Activated effector memory CD4-positive, alpha-beta T cell treated with anti-CD3 and anti-CD28 coated beads, Interleukin-2, amount 50 U/mL, for 16 hours (primary cell): ENCODE measurements at regions not wholly inside any gene's neighbourhood (a gene's known extent, or its start where the extent isn't known, plus 50 kb on each side); places are given as distances from the start of the nearest gene placed in this dataset.

Source experiments
- DNase-seq: peaks from one replicate; pipeline ENCODE4 v3.0.0-alpha.2; 2020

DNA sequence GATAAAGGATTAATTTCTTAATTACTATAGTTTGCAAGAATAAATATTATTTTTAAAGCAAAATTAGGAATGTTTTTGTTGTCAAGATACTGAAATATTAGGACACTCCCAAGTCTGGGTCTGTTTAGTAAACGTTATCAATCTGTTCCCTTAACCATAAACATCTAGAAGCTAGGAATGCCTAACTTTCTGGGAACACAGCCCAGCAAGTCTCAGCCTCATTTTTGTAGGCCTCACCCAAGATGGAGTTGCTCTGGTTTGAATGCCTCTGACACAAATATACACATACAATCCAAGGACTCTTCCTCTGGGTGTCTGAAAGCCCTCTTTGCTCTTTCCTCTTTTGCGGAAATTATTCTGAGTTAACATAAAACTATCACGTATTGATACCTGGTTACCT is 487.4 kb upstream of the CELF2 start:
- no peak for DNase-seq

DNA sequence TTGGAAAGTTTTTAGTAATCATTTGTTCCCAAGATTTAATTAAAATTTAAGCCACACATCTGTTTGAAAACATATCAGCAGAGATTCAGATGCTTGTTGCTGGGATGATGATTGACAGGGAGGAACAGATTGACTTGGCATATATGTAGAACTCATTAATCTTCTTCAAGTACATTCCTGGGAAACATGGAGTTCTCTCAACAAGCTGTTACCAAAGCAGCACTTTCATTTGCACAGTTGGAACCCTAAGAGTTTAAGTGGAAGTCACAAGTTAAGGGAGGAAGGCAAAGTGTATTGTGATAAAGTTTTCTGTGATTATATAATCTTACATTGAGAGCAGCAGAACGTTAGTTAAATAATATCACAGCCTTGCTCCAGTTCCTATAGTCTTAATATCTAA is 485.4 kb upstream of the CELF2 start:
- DNase-seq = no peak

DNA sequence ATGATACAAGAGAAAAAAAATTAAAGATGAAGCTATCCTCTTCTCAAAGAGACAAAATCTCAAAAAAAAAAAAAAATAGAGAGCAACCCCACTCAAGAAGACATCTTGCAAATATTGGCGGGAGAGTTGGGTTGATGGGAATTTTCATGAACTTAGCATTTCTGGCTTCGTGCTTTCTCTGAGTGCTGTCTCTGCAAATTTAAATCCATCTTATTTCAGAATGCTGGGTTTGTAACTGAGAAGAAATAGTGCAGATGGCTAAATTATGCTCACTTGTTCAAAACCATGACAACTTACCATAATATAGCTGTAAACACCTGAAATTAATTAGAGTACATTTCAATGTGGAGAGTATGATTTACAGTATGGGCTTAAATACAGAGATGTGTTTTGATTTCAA is 484.8 kb upstream of the CELF2 start:
- DNase-seq = no peak

DNA sequence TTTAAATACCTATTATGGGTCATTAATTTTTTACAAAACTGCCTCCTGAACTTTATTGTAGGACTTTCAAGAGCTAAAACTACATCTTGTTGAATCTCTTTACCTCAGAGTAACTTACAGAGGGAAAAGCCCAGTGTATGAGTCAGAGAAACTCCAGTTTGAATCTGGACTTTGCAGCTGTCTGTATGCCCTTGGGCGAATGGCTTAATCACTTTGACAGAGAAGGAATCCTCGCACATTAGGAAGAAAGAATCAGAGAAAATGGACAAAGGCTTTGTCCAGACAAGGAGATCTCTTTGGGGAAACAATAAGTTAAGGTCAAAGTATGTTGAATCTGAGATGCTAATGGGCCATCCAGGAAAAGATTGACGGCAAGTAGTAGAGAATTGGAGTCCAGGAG is 484.2 kb upstream of the CELF2 start:
- DNase-seq = no peak

DNA sequence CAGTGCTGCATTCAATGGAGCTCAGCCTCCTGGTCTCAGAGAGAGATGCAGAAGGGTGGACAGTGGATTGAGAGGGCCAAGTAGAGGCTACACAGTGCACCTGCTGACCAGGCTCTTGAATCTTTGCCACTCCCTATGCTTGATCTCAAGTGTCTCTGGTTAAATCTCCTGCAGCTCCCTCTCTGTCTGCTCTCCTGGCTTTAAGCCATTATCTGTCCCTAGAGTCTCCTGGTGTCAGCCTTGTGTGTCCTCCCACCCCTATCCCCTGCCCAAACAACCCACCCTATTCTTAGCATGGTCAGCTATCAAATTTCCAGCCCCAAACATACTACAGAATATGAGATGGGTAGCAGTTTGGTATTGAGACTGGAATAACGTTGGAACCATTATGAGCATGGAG is 479.3 kb upstream of the CELF2 start:
- no peak for DNase-seq

DNA sequence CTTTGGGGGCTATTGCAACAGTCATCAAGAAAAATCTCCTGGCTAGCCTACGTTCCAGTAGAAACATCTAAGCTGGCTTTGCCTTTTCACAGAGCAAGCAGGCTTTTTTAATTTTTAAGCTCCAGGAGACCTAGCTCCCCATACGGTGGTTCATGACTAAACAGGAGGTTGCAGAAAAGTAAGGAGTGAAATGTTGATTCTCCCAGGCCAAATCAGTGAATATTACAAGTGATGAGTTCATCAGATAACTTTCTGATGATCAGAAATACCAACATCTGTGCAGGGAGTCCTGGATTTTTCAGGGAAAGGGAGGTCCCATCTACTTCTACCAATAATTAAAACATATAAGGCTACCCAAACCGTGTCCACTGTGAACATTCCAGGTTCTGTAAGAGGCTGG is 477.3 kb upstream of the CELF2 start:
- DNase-seq = no peak

DNA sequence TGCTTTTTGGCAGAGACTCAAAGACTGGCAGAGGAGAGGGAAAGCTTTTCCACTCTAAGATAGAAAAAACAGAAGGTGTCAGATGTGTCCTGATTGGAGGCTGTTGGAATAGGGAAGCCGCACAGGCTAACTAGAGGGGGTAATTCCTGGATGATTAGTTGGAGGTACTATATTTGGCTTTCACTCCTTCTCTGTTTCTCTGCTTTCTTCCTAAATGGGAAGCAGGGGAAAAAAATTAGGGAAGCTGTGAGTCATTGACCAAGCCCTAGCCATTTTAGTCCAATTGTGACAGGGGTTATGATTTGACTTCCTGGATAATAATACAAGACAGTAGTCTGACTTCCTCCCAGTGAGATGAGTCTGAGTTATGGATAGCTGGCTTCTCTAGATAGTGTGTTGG is 475.2 kb upstream of the CELF2 start:
- DNase-seq = no peak

DNA sequence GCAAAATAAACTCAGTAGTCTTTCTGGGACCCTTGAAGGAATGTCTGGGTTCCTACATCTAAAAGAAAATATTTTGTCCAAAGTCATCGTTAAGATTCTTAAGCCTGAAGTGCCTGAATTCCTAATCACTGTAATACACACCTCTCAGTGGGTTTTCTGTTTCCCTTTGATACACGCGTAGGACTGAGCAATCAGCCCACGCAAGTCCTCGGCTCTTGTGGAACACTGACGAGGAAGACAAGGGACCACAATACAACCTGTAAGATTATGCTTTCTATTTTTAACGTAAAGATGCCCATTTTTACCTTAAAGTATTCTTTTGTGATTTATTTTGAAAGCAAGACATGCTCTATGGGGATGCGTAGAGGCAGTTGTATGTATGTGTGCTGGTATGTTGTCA is 472.8 kb upstream of the CELF2 start:
- no peak for DNase-seq

DNA sequence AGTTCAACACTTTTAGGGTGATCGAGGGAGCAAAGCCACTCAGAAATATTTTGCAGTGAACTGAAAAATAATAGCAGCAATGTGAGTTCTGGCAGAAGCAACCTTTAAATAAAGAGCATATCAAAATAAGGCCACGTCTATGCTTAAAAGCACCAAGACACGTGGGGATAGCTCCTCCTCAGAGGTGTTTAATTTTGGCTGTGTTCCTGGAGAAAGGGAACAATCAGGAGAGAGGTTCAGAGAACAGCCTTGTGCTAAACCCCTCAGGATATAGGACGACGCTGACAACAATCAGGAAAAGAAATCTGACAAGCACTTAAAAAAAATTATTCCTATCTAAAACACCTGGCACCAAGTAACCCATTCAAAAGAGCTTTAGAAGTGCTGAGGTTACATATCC is 471.9 kb upstream of the CELF2 start:
- DNase-seq = no peak

DNA sequence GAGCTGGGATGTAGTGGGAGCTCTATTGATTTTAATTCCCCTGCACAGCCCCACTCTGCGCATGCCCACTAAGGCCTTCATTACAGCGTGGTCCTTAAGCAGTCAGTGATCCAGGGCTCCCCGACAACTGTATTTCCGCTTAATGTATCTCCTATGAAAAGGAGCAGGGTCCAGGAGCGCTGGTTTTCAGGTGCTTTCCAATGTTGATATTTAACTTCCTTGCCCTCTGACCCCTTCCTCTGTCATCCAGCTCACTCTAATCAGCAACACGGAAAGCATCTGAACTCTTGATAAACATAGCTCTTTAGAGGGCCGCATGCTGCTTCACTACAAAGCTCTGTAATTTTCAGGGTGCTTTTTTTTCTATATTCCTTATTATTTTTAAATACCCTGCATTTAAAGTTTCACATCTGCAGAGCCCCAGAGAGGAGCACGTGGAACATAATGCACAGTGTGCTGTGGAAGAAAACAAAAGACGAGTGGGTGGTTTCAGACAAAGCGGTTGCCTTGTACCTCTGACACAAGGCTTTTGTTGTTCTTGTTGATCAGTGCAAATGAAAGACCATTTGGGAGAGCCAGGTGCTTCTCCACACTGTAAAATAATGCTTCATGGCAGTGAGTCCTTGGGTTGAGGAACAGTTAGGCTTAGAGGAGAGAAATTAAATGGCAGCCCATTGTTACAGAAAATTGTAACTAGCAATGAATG is 465.9 kb upstream of the CELF2 start:
- no peak for DNase-seq

DNA sequence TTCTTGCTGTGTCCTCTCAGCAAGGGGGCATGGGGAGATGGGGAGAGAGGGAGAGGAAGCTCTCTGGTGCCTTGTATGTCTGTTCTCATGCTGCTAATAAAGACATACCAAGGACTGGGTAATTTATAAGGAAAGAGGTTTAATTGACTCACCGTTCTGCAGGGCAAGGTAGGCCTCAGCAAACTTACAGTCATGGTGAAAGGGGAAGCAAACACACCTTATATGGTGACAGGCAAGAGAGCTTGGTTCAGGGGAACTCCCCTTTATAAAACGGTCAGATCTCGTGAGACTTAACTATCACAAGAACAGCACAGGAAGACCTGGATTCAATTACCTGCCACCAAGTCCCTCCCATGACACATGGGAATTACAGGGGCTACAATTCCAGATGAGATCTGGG is 464.7 kb upstream of the CELF2 start:
- DNase-seq = no peak

DNA sequence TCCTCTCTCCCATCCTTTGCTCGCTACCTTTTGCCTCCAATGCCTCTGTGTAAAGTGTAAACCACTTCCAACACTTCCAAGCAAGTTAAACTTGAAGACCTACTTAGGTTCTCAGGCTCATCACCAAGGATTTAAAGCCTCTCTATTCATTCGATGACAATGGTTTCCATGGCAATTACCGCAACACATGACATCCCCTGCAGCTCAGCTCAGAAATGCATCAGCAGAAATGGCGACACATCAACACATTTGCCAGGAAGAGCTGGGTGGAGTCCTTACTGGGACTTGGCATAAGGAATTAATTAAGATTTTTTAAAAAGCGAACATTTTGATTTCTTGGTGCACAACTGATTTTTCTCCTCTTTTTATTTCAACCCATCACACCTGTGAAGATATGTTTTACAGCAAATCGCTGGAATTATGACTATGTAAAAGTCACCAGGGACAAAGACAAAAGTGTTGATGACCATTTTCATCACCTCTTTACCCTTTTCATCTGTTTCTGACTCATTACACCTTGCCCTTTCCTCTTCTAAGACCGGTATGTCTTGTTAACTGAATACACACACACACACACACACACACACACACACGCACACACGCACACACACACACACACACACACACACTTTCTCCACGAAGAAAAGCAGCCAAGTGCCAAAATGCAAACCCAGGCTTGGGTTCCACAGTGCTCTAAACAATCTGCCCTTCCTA is 453.4 kb upstream of the CELF2 start:
- no peak for DNase-seq

DNA sequence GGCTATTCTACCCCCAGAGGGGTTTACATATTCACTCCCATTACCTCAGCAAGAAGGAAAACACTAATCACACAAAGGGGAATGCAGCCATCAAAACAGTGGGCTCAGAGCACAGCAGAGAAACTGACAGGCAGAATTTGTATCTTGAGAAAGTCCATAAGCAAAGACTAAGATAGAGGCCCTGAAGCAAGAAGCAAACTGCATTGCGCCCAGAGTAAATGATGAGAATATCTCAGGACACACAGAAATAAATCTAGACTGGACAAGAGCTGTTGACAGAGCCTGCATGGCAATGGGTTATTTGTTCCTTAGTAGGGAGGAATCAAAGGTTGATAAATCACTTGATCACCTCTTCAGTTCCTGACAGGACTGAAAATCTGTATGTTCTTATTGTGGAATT is 440.7 kb upstream of the CELF2 start:
- DNase-seq = no peak

DNA sequence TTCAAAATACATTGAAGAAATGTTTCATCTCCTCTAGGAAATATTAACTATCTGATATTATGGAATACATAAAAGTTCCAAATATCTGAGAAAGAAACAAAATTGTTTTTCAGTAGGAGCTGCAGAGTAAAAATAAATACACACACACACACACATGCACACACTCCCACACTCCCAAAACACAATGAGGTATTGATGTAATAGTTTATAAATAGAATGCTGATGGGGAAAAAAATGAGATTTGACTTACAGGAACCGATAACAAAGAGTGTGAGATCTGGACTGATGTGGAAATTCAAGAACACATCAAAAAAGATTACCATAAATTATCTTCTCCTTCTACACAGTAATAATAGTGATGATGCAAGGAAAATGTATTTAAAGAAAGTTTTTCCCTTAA is 438.0 kb upstream of the CELF2 start:
- no peak for DNase-seq

DNA sequence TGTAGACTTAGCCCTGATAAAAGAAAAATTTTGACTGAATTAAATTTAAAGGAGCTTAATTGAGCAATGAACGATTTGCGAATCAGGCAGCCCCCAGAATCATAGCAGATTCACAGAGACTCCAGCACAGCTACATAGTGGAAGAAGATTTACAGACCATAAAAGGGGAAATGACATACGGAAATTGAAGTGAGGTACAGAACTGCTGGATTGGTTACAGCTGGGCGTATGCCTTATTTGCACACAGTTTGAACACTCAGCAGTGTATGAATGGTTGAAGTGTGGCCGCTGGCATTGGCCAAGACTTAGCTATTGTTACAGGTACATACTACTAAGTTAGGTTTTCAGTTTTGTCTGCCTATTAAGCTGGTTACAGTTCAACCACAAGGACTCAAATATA is 433.5 kb upstream of the CELF2 start:
- no peak for DNase-seq

DNA sequence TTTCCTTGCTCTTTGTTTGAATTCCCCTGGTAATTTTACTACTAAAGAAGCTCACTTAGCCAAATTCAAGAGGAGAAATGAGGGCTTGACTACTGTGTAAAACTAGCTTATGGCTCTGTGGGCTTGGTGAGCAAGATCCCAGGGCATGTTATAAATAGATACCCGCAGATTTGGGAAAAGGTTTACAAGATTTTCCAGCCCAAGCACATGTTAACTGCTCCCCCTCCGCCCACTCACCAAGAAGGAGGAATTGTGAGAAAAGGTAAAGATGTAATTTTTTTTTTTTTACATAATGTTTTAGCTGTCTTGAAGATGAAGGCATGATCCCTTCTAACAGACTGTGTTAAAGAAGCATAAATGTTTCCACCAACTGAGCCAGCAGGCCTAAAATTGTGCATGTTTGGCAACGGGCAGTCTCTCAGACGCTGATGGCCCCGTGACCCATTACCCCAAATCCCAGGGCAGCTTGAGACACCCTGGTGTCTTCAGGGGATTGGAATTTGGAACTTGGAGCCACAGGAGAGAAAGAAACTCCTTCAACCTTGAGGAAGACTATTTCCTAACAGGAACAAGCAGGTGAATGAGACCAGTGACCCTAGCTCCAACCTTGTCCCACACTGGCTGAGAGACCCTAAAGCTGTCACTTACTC is 429.8 kb upstream of the CELF2 start:
- no peak for DNase-seq

DNA sequence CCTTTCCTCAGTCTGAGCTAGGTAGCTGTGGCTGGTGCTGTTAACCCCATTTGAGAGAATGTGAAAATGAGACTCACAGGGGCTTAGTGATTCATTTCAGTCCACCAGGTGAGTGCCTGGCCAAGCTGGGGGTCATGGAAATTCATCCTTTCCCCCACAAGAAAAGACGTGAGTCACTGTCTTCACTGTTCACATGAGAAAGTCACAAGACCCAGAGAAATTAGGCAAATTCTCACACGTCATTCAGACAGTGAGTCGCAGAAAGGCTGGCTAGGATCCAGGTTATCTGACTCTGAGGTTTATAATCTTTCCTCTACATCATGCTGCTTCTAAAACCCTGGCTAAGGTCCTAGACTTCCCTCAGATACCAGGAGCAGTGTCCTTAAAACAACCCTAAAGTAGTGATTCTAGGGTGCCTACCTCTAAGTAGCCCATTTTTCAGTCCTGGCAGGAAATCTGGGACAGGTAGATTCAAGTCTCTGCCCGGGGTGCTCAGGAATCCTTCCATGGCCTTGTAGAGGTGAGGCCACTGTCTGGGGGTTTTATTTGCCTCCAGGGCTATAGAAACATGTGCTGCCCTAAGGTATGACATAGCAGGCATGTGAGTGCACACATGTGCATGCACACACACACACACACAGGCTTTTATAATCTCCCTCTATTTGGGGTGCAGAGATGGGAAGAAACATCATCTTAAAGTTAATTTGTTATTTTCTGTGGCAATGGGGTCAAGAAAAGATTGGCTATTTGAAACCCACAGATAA is 427.9 kb upstream of the CELF2 start:
- DNase-seq = no peak

DNA sequence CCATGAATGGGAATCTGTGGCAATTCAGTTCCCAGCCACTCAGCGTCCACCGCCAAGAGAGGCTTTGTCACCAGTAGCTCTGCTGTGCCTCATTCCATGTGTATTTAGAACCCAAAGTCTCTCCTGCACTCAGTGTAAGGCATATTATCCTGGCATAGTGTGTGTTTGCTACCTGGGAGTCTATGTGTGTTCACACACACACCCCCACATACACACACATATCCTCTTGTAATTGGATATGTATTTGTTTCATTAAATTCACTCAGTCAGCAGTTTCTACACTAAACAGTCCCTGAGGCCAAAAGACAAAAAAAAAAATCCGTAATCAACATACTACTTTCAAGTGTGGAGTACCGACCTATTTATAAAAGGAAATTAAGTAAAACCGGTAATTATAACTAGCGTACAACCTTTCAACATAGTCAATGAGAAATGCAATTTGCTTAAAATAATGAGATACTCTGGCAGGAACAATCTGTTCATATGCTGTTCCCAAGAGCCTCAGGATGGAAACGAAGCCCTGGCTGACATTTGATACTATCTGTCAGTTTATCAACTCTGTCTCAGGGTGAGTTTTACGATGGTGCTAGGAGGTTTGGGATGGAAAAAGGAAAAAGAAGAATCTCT is 425.8 kb upstream of the CELF2 start:
- no peak for DNase-seq

DNA sequence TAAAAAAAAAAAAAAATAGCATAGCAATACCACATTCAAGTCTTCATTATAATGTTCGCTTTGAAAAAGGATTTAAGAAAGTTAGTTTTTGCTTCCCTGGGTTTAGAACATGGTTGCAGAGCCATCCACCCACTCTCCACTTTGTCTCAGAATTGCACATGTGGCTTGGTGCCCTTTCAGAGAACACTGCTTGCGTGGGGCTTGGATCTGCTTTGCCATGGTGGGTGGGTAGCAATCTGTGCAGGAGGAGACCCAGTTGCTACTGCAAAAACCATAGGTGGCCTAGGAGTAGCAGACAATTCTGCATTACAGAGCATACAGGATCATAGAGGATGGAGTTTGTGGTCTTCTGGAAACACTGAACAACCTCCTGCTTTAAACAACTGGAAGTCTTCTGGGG is 421.4 kb upstream of the CELF2 start:
- no peak for DNase-seq

DNA sequence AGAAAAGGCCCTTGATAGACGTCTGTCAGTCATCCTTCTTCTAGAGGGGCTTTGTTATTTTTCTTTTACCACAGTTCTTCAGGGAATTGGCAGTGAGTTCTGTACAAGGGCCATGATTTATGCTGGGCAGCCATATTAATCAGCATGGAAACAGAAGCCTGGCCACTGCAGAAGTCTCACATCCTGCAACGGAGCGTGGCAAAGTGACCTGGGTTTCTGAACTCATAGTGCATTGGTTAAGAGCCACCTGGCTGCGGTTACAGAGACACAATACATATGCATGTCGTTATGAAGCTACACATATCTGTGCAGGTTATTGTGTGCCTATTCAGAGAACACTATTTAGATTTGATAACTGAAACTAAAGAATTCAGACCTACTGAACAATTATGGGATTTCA is 419.4 kb upstream of the CELF2 start:
- no peak for DNase-seq

DNA sequence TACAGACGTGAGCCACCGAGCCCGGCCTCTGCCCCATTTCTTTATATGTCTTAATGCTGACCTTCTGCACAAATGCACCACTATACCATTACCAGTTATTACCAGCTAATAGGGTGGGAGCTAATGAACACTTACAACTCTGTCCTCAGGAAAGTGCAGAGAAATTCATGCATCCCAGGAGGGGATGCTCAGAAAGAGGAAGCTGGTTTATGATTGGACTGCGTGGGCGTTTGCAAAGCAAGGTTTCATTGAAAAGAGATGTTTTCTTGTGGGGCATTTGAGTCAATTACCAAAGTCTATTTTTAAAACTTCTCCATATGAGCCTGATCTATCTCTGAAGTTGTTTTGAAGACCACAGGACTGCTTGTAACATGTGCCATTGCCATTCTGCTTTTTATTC is 417.7 kb upstream of the CELF2 start:
- no peak for DNase-seq

DNA sequence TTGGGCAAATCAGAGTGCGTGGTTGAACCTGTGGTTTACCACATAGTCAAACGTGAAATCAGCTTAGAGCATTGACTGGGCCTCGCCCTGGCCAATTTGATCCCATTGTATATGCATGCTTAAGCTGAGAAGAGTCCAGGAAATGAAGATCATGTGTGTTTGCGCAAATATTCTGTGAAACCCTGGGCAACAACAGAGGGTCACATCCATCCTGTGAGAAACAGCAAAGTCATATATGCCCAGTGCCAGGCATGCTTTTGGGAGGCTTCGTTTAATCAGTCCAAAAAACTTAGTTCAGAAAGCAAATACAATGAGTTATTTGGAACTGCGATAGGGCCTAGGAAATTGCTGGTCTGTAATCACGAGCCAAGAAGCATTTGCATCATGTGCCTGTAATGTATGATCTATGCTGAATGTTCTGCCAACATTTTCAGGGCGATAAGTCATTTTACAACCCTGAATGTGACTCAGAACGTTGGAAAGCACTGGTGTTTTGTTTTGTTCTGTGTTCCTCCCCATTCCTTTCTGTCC is 412.1 kb upstream of the CELF2 start:
- DNase-seq = no peak

DNA sequence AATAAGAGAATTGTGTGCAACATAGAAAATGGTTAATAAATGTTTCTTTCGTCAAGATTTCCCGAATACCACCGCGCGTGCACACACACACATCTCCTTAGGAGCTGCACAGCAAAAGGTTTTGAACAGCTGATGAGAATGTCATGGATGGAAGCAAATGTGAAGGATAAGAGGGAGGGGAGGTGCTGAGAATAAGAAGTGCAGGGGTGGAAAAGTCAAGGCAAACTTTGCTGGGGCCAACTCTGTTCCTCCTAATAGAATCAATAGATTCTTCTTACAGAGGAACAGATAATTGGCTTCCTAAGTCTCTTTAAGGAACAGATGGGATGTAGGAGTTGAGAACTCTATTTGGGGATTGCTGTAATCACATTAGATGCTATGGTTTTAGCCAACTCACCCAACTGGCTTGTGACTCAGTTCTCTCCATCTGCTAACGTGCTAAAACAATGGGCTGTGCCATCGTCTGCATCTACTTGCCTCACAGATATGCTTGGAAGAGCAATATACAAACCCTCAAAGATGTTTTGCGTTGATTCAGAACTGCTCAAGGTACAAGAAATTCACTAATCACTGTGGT is 408.2 kb upstream of the CELF2 start:
- DNase-seq = no peak
